ENCODE measurements at regions not wholly inside any gene's neighbourhood (a gene's known extent, or its start where the extent isn't known, plus 50 kb on each side); places are given as distances from the start of the nearest gene placed in this dataset.

DNA sequence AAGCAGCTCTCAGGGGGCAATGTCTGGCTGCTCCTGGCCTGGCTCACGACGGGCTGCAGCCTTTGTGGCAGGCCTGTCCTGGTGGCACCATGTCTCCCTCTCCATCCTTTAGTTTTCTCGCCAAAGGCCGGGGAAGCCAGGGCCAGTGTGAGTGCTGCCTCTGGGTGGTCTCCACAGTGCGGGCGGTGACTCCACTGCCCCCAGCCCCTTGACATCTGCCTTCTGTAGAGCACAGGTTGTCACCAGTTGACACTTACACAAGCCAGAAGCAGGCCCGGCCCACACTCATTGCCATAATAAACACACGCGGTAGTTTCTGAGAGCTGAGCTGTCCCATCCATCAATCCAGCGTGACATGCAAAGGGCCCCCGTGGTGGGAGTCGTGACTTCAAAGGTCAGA lies 219.5 kb downstream of the TFAP2C start:
- no peak for TF ChIP-seq EZH2 (IDR thresholded peaks at IDR 0.05)
- TF ChIP-seq CTCF (IDR thresholded peaks at IDR 0.05) = no peak
- TF ChIP-seq EZH2phosphoT487 (IDR thresholded peaks at IDR 0.05) = no peak
